Smooth muscle cell (in vitro differentiated cells): ENCODE measurements at regions not wholly inside any gene's neighbourhood (a gene's known extent, or its start where the extent isn't known, plus 50 kb on each side); places are given as distances from the start of the nearest gene placed in this dataset.

Experiments
- DNase-seq: peaks from one replicate; lab custom pipeline; 2025; ENCODE audit not compliant: unreplicated experiment; lab: John Stamatoyannopoulos, UW
- H2AFZ ChIP-seq: fragments of 200-600 bp; sonication (generic); 2 replicates; pipeline ENCODE4 v1.6.0; 2016; ENCODE audit warnings: antibody characterized with exemption, low read depth, mild to moderate bottlenecking
- H3F3A ChIP-seq: fragments of 200-600 bp; sonication (generic); 2 replicates; pipeline ENCODE4 v1.6.0; 2017; ENCODE audit warnings: antibody characterized with exemption, low read depth
- H3K27ac ChIP-seq: fragments of 200-600 bp; sonication (generic); 2 replicates; pipeline ENCODE4 v1.5.1; 2016; ENCODE audit warnings: low read depth, mild to moderate bottlenecking
- H3K27me3 ChIP-seq: fragments of 200-600 bp; sonication (generic); 2 replicates; pipeline ENCODE4 v1.6.1; 2016; ENCODE audit warnings: low read depth, mild to moderate bottlenecking
- H3K36me3 ChIP-seq: fragments of 200-600 bp; sonication (generic); 2 replicates; pipeline ENCODE4 v1.5.1; 2016; ENCODE audit warnings: low read depth
- H3K4me1 ChIP-seq: fragments of 200-600 bp; sonication (generic); 2 replicates; pipeline ENCODE4 v1.5.1; 2016; ENCODE audit warnings: low read depth
- H3K4me2 ChIP-seq: fragments of 200-600 bp; sonication (generic); 2 replicates; pipeline ENCODE4 v1.6.0; 2016; ENCODE audit warnings: mild to moderate bottlenecking
- H3K4me3 ChIP-seq: fragments of 200-600 bp; sonication (generic); 2 replicates; pipeline ENCODE4 v1.5.1; 2016; ENCODE audit warnings: mild to moderate bottlenecking
- H3K79me2 ChIP-seq: fragments of 200-600 bp; sonication (generic); 2 replicates; pipeline ENCODE4 v1.6.0; 2016; ENCODE audit warnings: low read depth, mild to moderate bottlenecking
- H3K9ac ChIP-seq: fragments of 200-600 bp; sonication (generic); 2 replicates; pipeline ENCODE4 v1.6.0; 2016; ENCODE audit warnings: low read depth
- H3K9me3 ChIP-seq: fragments of 200-600 bp; sonication (generic); replicated peaks from 2 replicates; pipeline ENCODE4 v1.5.1; 2016; ENCODE audit warnings: low read depth
- H4K20me1 ChIP-seq: fragments of 200-600 bp; sonication (generic); 2 replicates; pipeline ENCODE4 v1.6.0; 2016; ENCODE audit warnings: low read depth
- WGBS: methylation state at CpG from one replicate; pipeline ENCODE4 v1.1.7; 2016; ENCODE audit warnings: low lambda C conversion rate; 5-methylcytosine and 5-hydroxymethylcytosine counted together
- TF ChIP-seq, protein P1 (sequence below): fragments of 200-600 bp; sonication (generic); IDR thresholded peaks from 2 replicates; pipeline ENCODE4 v1.5.1; 2017; ENCODE audit warnings: borderline replicate concordance, mild to moderate bottlenecking, antibody characterized with exemption; ENCODE audit not compliant: insufficient read depth, poor library complexity, severe bottlenecking

DNA sequence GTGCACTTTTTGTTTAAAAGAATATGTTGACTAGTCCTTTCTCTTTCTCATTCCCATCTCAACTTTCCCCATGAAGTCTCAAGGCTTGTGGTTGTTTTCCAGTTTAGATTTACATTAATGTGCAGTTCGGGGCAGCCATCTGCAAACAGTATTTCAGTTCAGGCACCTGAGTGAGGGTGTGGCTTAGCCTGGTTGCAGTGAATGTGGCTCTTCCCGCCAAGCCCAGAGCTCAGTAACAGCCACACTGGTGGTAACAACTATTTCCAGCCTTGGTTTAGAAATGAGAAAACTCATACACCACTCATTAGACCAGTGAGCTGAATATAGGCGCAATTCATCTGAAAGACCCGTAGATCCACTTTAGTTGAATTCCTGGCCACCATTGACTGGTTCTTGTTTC, 394.3 kb downstream of the CMPK2 start:
- peaks cover 4% of the 10 kb centered on the region for H3K27me3 ChIP-seq
- 92% methylated on average over 4 of the region's 4 CpGs for WGBS
- H3K4me2 ChIP-seq: no peak overlapping the region
- TF ChIP-seq, protein P1, sequence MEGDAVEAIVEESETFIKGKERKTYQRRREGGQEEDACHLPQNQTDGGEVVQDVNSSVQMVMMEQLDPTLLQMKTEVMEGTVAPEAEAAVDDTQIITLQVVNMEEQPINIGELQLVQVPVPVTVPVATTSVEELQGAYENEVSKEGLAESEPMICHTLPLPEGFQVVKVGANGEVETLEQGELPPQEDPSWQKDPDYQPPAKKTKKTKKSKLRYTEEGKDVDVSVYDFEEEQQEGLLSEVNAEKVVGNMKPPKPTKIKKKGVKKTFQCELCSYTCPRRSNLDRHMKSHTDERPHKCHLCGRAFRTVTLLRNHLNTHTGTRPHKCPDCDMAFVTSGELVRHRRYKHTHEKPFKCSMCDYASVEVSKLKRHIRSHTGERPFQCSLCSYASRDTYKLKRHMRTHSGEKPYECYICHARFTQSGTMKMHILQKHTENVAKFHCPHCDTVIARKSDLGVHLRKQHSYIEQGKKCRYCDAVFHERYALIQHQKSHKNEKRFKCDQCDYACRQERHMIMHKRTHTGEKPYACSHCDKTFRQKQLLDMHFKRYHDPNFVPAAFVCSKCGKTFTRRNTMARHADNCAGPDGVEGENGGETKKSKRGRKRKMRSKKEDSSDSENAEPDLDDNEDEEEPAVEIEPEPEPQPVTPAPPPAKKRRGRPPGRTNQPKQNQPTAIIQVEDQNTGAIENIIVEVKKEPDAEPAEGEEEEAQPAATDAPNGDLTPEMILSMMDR: no peak
- H3K27ac ChIP-seq: no peak overlapping the region
- H2AFZ ChIP-seq: no peak overlapping the region
- H3K9me3 ChIP-seq: peaks cover 9% of the 10 kb centered on the region
- no peaks in the 10 kb centered on the region for H3F3A ChIP-seq
- no peaks in the 10 kb centered on the region for H3K79me2 ChIP-seq
- H3K4me3 ChIP-seq: no peak overlapping the region
- H3K4me1 ChIP-seq: no peaks in the 10 kb centered on the region
- H3K36me3 ChIP-seq: no peaks in the 10 kb centered on the region
- H3K9ac ChIP-seq: no peak overlapping the region
- DNase-seq: no peak
- H4K20me1 ChIP-seq: no peaks in the 10 kb centered on the region

DNA sequence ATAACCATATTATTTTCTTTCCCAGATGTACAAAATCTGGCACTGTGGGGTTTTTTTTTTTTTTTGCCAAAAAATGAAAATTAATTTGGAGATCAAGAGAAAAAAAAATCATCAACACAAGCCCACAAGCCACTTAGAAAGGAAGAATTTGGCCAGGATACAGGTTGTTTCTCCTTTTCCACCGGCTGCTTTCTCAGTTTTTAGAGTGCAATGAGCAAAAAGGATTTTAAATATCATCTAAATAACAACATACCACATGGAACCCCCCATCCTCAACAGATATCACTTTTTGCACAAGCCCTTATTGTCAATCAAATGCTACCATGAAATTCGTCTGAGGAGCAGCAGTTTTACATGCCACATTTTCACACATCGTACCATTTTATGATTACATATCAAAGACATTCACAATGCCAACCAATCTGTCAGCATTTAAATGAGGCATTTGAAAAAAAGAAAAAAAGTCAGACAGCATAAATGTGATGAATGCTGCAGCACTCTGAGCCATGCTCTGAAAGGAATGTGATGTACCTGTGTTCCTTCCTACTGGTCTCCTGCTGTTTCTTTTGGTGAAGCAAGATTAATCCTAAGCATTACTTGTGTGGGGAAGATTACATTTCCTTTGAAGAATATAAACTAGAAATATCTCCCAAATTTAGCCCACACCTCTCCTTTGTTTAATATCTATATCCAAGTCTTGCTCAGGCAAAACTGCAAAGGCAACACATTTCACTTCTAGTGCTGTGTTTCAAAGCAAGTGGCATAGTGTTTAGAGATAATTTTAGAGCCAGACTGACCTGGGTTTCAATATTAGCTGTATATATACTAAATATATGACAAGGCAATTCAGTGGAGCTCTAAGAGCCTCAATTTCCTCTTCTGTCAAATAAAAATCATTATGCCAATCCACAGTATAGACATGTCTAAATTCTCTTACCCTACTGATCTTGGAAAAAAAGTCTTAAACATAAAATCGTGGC, 391.3 kb downstream of the CMPK2 start:
- H3K4me2 ChIP-seq: no peak overlapping the region
- H3K79me2 ChIP-seq: no peaks in the 10 kb centered on the region
- DNase-seq: no peak
- H2AFZ ChIP-seq: no peak overlapping the region
- no peaks in the 10 kb centered on the region for H3K4me1 ChIP-seq
- peaks cover 4% of the 10 kb centered on the region for H3K27me3 ChIP-seq
- H3K4me3 ChIP-seq: no peak overlapping the region
- no peaks in the 10 kb centered on the region for H3K9me3 ChIP-seq
- TF ChIP-seq, protein P1: no peak
- 69% methylated on average over 4 of the region's 4 CpGs for WGBS
- H3F3A ChIP-seq: no peaks in the 10 kb centered on the region
- H3K9ac ChIP-seq: no peak overlapping the region
- no peak overlapping the region for H3K27ac ChIP-seq
- no peaks in the 10 kb centered on the region for H4K20me1 ChIP-seq
- H3K36me3 ChIP-seq: no peaks in the 10 kb centered on the region

DNA sequence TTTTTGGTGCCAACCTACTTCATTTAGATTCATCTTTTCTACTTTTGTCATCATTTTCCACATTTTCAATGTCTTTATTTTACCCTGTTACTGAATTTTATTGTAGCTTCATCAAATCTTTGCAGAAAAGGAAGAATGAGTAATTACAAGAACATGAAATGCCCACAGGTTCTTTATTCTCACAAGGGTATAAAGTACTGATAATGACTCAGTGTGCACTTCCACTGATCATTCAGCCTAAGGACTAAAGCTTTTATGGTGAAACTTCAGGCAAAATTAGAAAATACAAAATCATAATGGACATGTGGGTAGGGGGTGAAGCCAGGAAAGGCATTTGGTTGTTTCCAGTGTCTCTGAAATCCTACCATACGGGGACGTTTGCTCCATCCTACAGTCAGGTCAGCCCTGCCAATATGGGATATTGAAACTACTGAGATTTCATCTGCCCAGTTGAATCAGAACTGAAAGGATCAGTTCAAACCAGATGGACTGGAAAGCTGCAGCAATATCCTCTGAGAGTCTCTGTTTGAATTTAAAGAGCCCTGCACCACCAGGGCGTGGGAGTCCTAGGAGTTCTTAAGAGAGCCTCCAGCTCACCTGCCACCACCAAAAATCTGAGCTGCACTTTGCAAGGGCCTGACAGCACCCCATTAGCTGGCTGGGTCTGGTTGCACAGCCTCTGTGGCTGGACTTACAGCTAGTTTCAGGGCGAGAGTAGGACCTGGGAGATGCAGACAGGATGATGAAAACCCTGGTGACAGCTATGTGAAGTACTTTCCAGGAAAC, 390.4 kb downstream of the CMPK2 start:
- Histone ChIP-seq H3K27ac (no peak overlapping the region), H3K36me3 (no peaks in the 10 kb centered on the region), H3K9me3 (no peaks in the 10 kb centered on the region), H2AFZ (no peak overlapping the region), H3K4me3 (no peak overlapping the region), H3K27me3 (peaks cover 4% of the 10 kb centered on the region), H3K79me2 (no peaks in the 10 kb centered on the region), H3F3A (no peaks in the 10 kb centered on the region), H3K9ac (no peak overlapping the region), H3K4me2 (no peak overlapping the region), H4K20me1 (no peaks in the 10 kb centered on the region), H3K4me1 (no peaks in the 10 kb centered on the region)
- WGBS: 84% methylated on average over 4 of the region's 4 CpGs
- TF ChIP-seq, protein P1: no peak
- DNase-seq: no peak
